ENCODE measurements at regions not wholly inside any gene's neighbourhood (a gene's known extent, or its start where the extent isn't known, plus 50 kb on each side); places are given as distances from the start of the nearest gene placed in this dataset.

GRCh38 chr20:63114006-63114692 lies 101.8 kb downstream of the YTHDF1 start:
- Histone ChIP-seq H3K4me3 (no peak overlapping the region), H3K27ac (ENCODE audit: low read depth in 1 of 2, low read length in 1 of 2) (no peak overlapping the region), H3K4me1 (ENCODE audit: control insufficient read depth in 5 of 5, insufficient read depth in 5 of 5, low read length in 5 of 5) (no peaks in the 10 kb centered on the region), H3K36me3 (ENCODE audit: control insufficient read depth in 4 of 4, insufficient read depth in 4 of 4, low read length in 4 of 4) (no peaks in the 10 kb centered on the region), H3K9me3 (ENCODE audit: control insufficient read depth in 4 of 4, insufficient read depth in 3 of 4, low read length in 3 of 4) (peaks cover 0 to 25% (median 3%) of the 10 kb centered on the region in 4 donors), H3K9ac (ENCODE audit: insufficient read depth in 1 of 2, low read length in 2 of 2) (no peak overlapping the region), H3K27me3 (ENCODE audit: control insufficient read depth in 3 of 3, insufficient read depth in 3 of 3, low read length in 2 of 3) (peaks cover 0 to 5% (median 0%) of the 10 kb centered on the region in 3 donors)
- DNase-seq (no peak), ATAC-seq (ENCODE audit: insufficient read depth, low FRiP score) (no peak)
- no peak for TF ChIP-seq CTCF (IDR thresholded peaks at IDR 0.05; ENCODE audit: control extremely low read depth, extremely low read depth)
- WGBS, 2 donors: 59 to 73% methylated on average over 22 of the region's 22 CpGs

- ATAC-seq (ENCODE audit: insufficient read depth, low FRiP score) (no peak), DNase-seq (no peak)
- TF ChIP-seq CTCF (IDR thresholded peaks at IDR 0.05; ENCODE audit: control extremely low read depth, extremely low read depth): no peak
- Histone ChIP-seq H3K36me3 (ENCODE audit: control insufficient read depth in 4 of 4, insufficient read depth in 4 of 4, low read length in 4 of 4) (no peaks in the 10 kb centered on the region), H3K4me3 (no peak overlapping the region), H3K27ac (ENCODE audit: low read depth in 1 of 2, low read length in 1 of 2) (no peak overlapping the region), H3K4me1 (ENCODE audit: control insufficient read depth in 5 of 5, insufficient read depth in 5 of 5, low read length in 5 of 5) (no peaks in the 10 kb centered on the region), H3K9me3 (ENCODE audit: control insufficient read depth in 4 of 4, insufficient read depth in 3 of 4, low read length in 3 of 4) (peaks cover 0 to 27% (median 3%) of the 10 kb centered on the region in 4 donors), H3K9ac (ENCODE audit: insufficient read depth in 1 of 2, low read length in 2 of 2) (no peak overlapping the region), H3K27me3 (ENCODE audit: control insufficient read depth in 3 of 3, insufficient read depth in 3 of 3, low read length in 2 of 3) (peaks cover 0 to 5% (median 0%) of the 10 kb centered on the region in 3 donors)
- 69 to 77% methylated on average over 10 of the region's 10 CpGs for WGBS, 2 donors
These were observed 103.3 kb downstream of the YTHDF1 start for GRCh38 chr20:63112491-63113219.

GRCh38 chr20:63108247-63108646 lies 101.5 kb upstream of the BHLHE23 start:
- Histone ChIP-seq H3K4me3 (no peak overlapping the region), H3K4me1 (ENCODE audit: control insufficient read depth in 5 of 5, insufficient read depth in 5 of 5, low read length in 5 of 5) (no peaks in the 10 kb centered on the region), H3K9me3 (ENCODE audit: control insufficient read depth in 4 of 4, insufficient read depth in 3 of 4, low read length in 3 of 4) (peaks cover 0 to 34% (median 4%) of the 10 kb centered on the region in 4 donors), H3K36me3 (ENCODE audit: control insufficient read depth in 4 of 4, insufficient read depth in 4 of 4, low read length in 4 of 4) (no peaks in the 10 kb centered on the region), H3K27me3 (ENCODE audit: control insufficient read depth in 3 of 3, insufficient read depth in 3 of 3, low read length in 2 of 3) (no peaks in the 10 kb centered on the region), H3K27ac (ENCODE audit: low read depth in 1 of 2, low read length in 1 of 2) (no peak overlapping the region), H3K9ac (ENCODE audit: insufficient read depth in 1 of 2, low read length in 2 of 2) (no peak overlapping the region)
- DNase-seq (no peak), ATAC-seq (ENCODE audit: insufficient read depth, low FRiP score) (no peak)
- 85 to 90% methylated on average over 9 of the region's 9 CpGs for WGBS, 2 donors
- TF ChIP-seq CTCF (IDR thresholded peaks at IDR 0.05; ENCODE audit: control extremely low read depth, extremely low read depth): no peak
